TTC549 (cell line): ENCODE measurements at regions not wholly inside any gene's neighbourhood (a gene's known extent, or its start where the extent isn't known, plus 50 kb on each side); places are given as distances from the start of the nearest gene placed in this dataset.
"Not testable (repeated sequence)": the region's sequence is repeated elsewhere in the genome, so short reads cannot be mapped to it uniquely, and the experiment has no call there.

ENCODE experiments used
- FAIRE-seq: peaks from 2 replicates; lab custom pipeline; 2012; peaks lifted over from hg19 to GRCh38; lab: Jason Lieb, UNC

- FAIRE-seq: no peak
Observed at GRCh38 chr6:27111743-27112142, 135.8 kb upstream of the PRSS16 start.

- FAIRE-seq: no peak
Observed at GRCh38 chr6:27112974-27113373, 134.5 kb upstream of the PRSS16 start.

GRCh38 chr6:27119329-27119728 lies 128.2 kb upstream of the PRSS16 start:
- no peak for FAIRE-seq

- no peak for FAIRE-seq
Observed at GRCh38 chr6:27119761-27120160, 127.7 kb upstream of the PRSS16 start.

- FAIRE-seq: no peak
Observed at GRCh38 chr6:27121640-27122039, 125.9 kb upstream of the PRSS16 start.

- FAIRE-seq: no peak
Observed at GRCh38 chr6:27124252-27124657, 123.2 kb upstream of the PRSS16 start.

GRCh38 chr6:27126046-27126814 lies 121.3 kb upstream of the PRSS16 start:
- FAIRE-seq: no peak

GRCh38 chr6:27126815-27127537 lies 120.5 kb upstream of the PRSS16 start:
- peak; percentile 95 for FAIRE-seq

GRCh38 chr6:27127874-27128273 lies 119.6 kb upstream of the PRSS16 start:
- FAIRE-seq: not testable (repeated sequence)

- FAIRE-seq: no peak
Observed at GRCh38 chr6:27128311-27129094, 119.0 kb upstream of the PRSS16 start.

- FAIRE-seq: no peak
Observed at GRCh38 chr6:27129095-27129815, 118.2 kb upstream of the PRSS16 start.

- no peak for FAIRE-seq
Observed at GRCh38 chr6:27129917-27130316, 117.6 kb upstream of the PRSS16 start.

- FAIRE-seq: no peak
Observed at GRCh38 chr6:27130668-27131428, 116.7 kb upstream of the PRSS16 start.

GRCh38 chr6:27132282-27132531 lies 115.3 kb upstream of the PRSS16 start:
- not testable (repeated sequence) for FAIRE-seq

- FAIRE-seq: peak; percentile 96
Observed at GRCh38 chr6:27132532-27133280, 114.8 kb upstream of the PRSS16 start.

- FAIRE-seq: no peak
Observed at GRCh38 chr6:27133281-27134227, 113.9 kb upstream of the PRSS16 start.

- FAIRE-seq: no peak
Observed at GRCh38 chr6:27135087-27135657, 112.3 kb upstream of the PRSS16 start.

- FAIRE-seq: no peak
Observed at GRCh38 chr6:27136077-27136644, 111.3 kb upstream of the PRSS16 start.
